HL-60 (cell line): ENCODE measurements at regions not wholly inside any gene's neighbourhood (a gene's known extent, or its start where the extent isn't known, plus 50 kb on each side); places are given as distances from the start of the nearest gene placed in this dataset.
"Not testable (repeated sequence)": the region's sequence is repeated elsewhere in the genome, so short reads cannot be mapped to it uniquely, and the experiment has no call there.

Experiments used
- DNase-seq, 2 experiments: peaks; one replicate each; pipeline ENCODE4 v3.0.0-alpha.2; 2010 to 2020; ENCODE audit warnings: low read depth in 1 of 2, low spot score in 1 of 2
- H3K27ac ChIP-seq: fragments of 250-450 bp; sonication (Bioruptor Pico); replicated peaks from 2 replicates; pipeline ENCODE4 v1.5.1; 2020; ENCODE audit warnings: mild to moderate bottlenecking, moderate library complexity
- H3K27me3 ChIP-seq: fragments of 250-450 bp; sonication (Bioruptor Pico); 2 replicates; pipeline ENCODE4 v1.5.1; 2021; ENCODE audit warnings: mild to moderate bottlenecking, moderate library complexity; ENCODE audit not compliant: insufficient read depth, poor library complexity, severe bottlenecking
- H3K4me3 ChIP-seq: replicated peaks from 2 replicates; pipeline ENCODE4 v1.5.1; 2011; ENCODE audit warnings: mild to moderate bottlenecking, control low read depth, low read length; ENCODE audit not compliant: insufficient read depth
- GABPA ChIP-seq: IDR thresholded peaks from 2 replicates; pipeline ENCODE4 v1.6.1; 2012; ENCODE audit warnings: low read depth
- POLR2AphosphoS5 ChIP-seq: IDR thresholded peaks from 2 replicates; pipeline ENCODE4 v1.6.1; 2012; ENCODE audit warnings: low read depth
- SPI1 ChIP-seq: IDR thresholded peaks from 2 replicates; pipeline ENCODE4 v1.6.1; 2012; ENCODE audit warnings: low read depth, mild to moderate bottlenecking, borderline replicate concordance
- TF ChIP-seq, protein P1 (sequence below): IDR thresholded peaks from 2 replicates; pipeline ENCODE4 v1.6.1; 2012; ENCODE audit warnings: low read depth; ENCODE audit not compliant: insufficient replicate concordance
- TF ChIP-seq, protein P2 (sequence below): IDR thresholded peaks from one replicate; pipeline ENCODE4 v1.5.1; 2011; ENCODE audit warnings: low read length, control low read depth, inconsistent platforms; ENCODE audit not compliant: insufficient read depth

DNA sequence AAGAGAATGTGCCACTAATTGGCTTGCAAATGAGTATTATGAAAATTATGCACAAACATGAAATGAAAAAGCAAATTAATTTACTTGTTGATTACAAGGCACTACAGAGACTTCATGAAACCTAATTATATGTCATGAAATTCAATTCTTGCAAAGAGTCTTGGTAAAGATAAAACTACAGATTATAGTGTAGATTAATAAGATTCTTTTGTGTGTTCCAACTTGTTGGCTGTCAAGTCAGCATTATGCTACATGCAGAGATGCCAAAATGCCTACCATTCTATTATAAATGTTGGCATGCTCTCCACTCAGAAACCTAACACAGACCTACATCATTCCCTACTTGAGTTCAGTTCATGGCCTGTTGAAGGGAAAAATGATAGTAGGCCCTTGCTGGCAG is 97.2 kb upstream of the KITLG start:
- TF ChIP-seq, protein P1, sequence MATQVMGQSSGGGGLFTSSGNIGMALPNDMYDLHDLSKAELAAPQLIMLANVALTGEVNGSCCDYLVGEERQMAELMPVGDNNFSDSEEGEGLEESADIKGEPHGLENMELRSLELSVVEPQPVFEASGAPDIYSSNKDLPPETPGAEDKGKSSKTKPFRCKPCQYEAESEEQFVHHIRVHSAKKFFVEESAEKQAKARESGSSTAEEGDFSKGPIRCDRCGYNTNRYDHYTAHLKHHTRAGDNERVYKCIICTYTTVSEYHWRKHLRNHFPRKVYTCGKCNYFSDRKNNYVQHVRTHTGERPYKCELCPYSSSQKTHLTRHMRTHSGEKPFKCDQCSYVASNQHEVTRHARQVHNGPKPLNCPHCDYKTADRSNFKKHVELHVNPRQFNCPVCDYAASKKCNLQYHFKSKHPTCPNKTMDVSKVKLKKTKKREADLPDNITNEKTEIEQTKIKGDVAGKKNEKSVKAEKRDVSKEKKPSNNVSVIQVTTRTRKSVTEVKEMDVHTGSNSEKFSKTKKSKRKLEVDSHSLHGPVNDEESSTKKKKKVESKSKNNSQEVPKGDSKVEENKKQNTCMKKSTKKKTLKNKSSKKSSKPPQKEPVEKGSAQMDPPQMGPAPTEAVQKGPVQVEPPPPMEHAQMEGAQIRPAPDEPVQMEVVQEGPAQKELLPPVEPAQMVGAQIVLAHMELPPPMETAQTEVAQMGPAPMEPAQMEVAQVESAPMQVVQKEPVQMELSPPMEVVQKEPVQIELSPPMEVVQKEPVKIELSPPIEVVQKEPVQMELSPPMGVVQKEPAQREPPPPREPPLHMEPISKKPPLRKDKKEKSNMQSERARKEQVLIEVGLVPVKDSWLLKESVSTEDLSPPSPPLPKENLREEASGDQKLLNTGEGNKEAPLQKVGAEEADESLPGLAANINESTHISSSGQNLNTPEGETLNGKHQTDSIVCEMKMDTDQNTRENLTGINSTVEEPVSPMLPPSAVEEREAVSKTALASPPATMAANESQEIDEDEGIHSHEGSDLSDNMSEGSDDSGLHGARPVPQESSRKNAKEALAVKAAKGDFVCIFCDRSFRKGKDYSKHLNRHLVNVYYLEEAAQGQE: no peak
- TF ChIP-seq SPI1: no peak
- no peak for TF ChIP-seq GABPA
- no peak for TF ChIP-seq POLR2AphosphoS5
- TF ChIP-seq, protein P2, sequence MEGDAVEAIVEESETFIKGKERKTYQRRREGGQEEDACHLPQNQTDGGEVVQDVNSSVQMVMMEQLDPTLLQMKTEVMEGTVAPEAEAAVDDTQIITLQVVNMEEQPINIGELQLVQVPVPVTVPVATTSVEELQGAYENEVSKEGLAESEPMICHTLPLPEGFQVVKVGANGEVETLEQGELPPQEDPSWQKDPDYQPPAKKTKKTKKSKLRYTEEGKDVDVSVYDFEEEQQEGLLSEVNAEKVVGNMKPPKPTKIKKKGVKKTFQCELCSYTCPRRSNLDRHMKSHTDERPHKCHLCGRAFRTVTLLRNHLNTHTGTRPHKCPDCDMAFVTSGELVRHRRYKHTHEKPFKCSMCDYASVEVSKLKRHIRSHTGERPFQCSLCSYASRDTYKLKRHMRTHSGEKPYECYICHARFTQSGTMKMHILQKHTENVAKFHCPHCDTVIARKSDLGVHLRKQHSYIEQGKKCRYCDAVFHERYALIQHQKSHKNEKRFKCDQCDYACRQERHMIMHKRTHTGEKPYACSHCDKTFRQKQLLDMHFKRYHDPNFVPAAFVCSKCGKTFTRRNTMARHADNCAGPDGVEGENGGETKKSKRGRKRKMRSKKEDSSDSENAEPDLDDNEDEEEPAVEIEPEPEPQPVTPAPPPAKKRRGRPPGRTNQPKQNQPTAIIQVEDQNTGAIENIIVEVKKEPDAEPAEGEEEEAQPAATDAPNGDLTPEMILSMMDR: no peak
- Histone ChIP-seq H3K4me3 (no peak overlapping the region), H3K27me3 (no peaks in the 10 kb centered on the region), H3K27ac (no peak overlapping the region)
- DNase-seq: no peak

- not testable (repeated sequence) for H3K27ac ChIP-seq, H3K27me3 ChIP-seq, H3K4me3 ChIP-seq, DNase-seq
Observed at GRCh38 chr12:88667615-88668014, 87.3 kb upstream of the KITLG start.

DNA sequence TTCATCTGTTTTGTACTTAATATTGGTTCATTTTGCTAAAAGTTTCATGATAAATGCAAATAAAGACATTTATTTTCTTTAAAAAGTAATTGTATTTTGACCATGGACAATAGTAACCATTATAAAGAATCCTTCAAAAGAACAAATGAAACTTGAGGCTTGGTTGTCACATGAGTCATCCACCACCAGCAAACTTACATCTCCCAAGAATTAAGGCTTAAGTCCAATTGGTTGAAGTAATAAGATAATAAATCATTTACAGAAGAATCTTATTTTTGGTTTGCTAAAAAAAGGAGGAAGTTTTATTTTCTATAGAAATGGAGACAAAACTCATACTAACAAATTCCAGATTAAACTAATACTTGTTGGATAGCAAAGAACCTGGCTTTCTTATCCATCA is 84.8 kb upstream of the KITLG start:
- no peak for DNase-seq
- no peaks in the 10 kb centered on the region for H3K27me3 ChIP-seq
- no peak overlapping the region for H3K27ac ChIP-seq
- TF ChIP-seq SPI1: no peak
- no peak for TF ChIP-seq GABPA
- TF ChIP-seq POLR2AphosphoS5: no peak
- TF ChIP-seq, protein P1: no peak
- TF ChIP-seq, protein P2: no peak
- no peak overlapping the region for H3K4me3 ChIP-seq

- TF ChIP-seq, protein P1: no peak
- TF ChIP-seq, protein P2: no peak
- TF ChIP-seq GABPA (no peak), POLR2AphosphoS5 (no peak), SPI1 (no peak)
- no peak for DNase-seq
- Histone ChIP-seq H3K4me3 (no peak overlapping the region), H3K27ac (no peak overlapping the region), H3K27me3 (no peaks in the 10 kb centered on the region)
Observed at GRCh38 chr12:88662961-88663360, 82.7 kb upstream of the KITLG start.
